NCI-H446 treated with DMSO at 0.1 percent for 48 hours (cell line): ENCODE measurements at regions not wholly inside any gene's neighbourhood (a gene's known extent, or its start where the extent isn't known, plus 50 kb on each side); places are given as distances from the start of the nearest gene placed in this dataset.

Source experiments
- DNase-seq: peaks from one replicate; lab custom pipeline; 2025; lab: John Stamatoyannopoulos, UW

- DNase-seq, result no peak
These were observed 547.2 kb upstream of the DIPK2B start for GRCh38 chrX:45747905-45748304.

- DNase-seq, result no peak
These were observed 544.8 kb upstream of the DIPK2B start for GRCh38 chrX:45745479-45745878.

- DNase-seq, result no peak
These were observed 543.4 kb upstream of the DIPK2B start for GRCh38 chrX:45743906-45744625.

GRCh38 chrX:45743081-45743533 lies 542.4 kb upstream of the DIPK2B start:
- DNase-seq, result no peak

GRCh38 chrX:45740291-45740690 lies 539.6 kb upstream of the DIPK2B start:
- DNase-seq, result no peak

GRCh38 chrX:45735571-45735970 lies 534.9 kb upstream of the DIPK2B start:
- no peak for DNase-seq

- no peak for DNase-seq
These were observed 530.8 kb upstream of the DIPK2B start for GRCh38 chrX:45731448-45731847.

GRCh38 chrX:45727761-45728160 lies 527.1 kb upstream of the DIPK2B start:
- no peak for DNase-seq

GRCh38 chrX:45722471-45722870 lies 521.8 kb upstream of the DIPK2B start:
- no peak for DNase-seq

GRCh38 chrX:45719751-45720501 lies 519.2 kb upstream of the DIPK2B start:
- no peak for DNase-seq

- DNase-seq, result no peak
These were observed 518.0 kb upstream of the DIPK2B start for GRCh38 chrX:45718676-45719075.

GRCh38 chrX:45716750-45717149 lies 516.1 kb upstream of the DIPK2B start:
- no peak for DNase-seq

- no peak for DNase-seq
These were observed 515.1 kb upstream of the DIPK2B start for GRCh38 chrX:45715748-45716147.

GRCh38 chrX:45714866-45715265 lies 514.2 kb upstream of the DIPK2B start:
- DNase-seq, result no peak

GRCh38 chrX:45712067-45712466 lies 511.4 kb upstream of the DIPK2B start:
- no peak for DNase-seq

- DNase-seq, result no peak
These were observed 510.6 kb upstream of the DIPK2B start for GRCh38 chrX:45711231-45711630.

- no peak for DNase-seq
These were observed 509.6 kb upstream of the DIPK2B start for GRCh38 chrX:45710081-45710801.

GRCh38 chrX:45709381-45709780 lies 508.7 kb upstream of the DIPK2B start:
- DNase-seq, result no peak

GRCh38 chrX:45699158-45699557 lies 498.5 kb upstream of the DIPK2B start:
- no peak for DNase-seq

- DNase-seq, result no peak
These were observed 496.9 kb upstream of the DIPK2B start for GRCh38 chrX:45697591-45697990.

- DNase-seq, result no peak
These were observed 496.1 kb upstream of the DIPK2B start for GRCh38 chrX:45696736-45697135.

- DNase-seq, result no peak
These were observed 489.3 kb upstream of the DIPK2B start for GRCh38 chrX:45689971-45690370.

GRCh38 chrX:45683914-45684313 lies 483.2 kb upstream of the DIPK2B start:
- DNase-seq, result no peak
